ENCODE measurements at regions not wholly inside any gene's neighbourhood (a gene's known extent, or its start where the extent isn't known, plus 50 kb on each side); places are given as distances from the start of the nearest gene placed in this dataset.

DNA sequence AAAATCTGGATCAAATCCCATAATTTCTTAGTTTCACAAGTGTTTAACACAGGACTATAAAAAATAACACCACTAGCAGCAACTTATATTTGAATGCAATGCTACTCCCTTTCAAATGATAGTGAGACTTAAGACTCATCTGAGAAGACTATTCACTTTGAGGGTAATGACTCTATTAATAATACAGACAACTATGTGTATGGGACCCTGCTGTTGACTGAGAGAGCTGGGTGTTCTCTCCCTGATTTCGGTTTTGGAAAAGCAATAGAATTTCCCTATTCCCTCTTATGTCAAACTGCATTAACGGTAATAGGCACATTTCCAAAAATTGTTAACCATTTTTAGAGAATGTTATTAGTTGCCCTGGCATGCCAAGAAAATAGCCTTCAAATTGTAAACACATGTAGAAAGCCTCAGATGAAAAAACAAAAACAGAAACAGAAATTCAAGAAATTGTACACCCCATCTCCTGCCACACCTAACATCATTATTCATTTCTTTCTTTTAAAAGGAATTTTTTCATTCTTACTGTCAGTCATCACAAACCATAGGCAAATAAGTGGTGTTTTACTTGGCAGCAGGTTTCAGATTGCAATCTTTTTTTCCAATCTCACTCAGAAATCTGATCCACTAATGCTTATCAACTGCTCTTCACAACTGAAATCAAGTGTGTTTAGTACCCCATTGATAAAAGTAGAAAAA, 153.7 kb downstream of the TFPI2 start:
- TF ChIP-seq ZNF24 (tag by site-specific recombination; IDR thresholded peaks at IDR 0.05), result no peak
- TF ChIP-seq CTCF (tag by site-specific recombination; IDR thresholded peaks at IDR 0.05), result no peak
- no peak for TF ChIP-seq ZBTB7A (tag by site-specific recombination; IDR thresholded peaks at IDR 0.05; ENCODE audit: low read depth)
- TF ChIP-seq, protein P1, sequence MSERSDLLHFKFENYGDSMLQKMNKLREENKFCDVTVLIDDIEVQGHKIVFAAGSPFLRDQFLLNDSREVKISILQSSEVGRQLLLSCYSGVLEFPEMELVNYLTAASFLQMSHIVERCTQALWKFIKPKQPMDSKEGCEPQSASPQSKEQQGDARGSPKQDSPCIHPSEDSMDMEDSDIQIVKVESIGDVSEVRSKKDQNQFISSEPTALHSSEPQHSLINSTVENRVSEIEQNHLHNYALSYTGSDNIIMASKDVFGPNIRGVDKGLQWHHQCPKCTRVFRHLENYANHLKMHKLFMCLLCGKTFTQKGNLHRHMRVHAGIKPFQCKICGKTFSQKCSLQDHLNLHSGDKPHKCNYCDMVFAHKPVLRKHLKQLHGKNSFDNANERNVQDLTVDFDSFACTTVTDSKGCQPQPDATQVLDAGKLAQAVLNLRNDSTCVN (tag by site-specific recombination; optimal IDR thresholded peaks at IDR 0.05), result no peak
- no peak for TF ChIP-seq ZNF621 (tag by site-specific recombination; IDR thresholded peaks at IDR 0.05)
- TF ChIP-seq ZNF548 (tag by site-specific recombination; IDR thresholded peaks at IDR 0.05), result no peak
